ENCODE measurements at regions not wholly inside any gene's neighbourhood (a gene's known extent, or its start where the extent isn't known, plus 50 kb on each side); places are given as distances from the start of the nearest gene placed in this dataset.
"Not testable (repeated sequence)": the region's sequence is repeated elsewhere in the genome, so short reads cannot be mapped to it uniquely, and the experiment has no call there.

GRCh38 chr3:34394978-34395748 lies 596.7 kb downstream of the PDCD6IP start:
- no peak for DNase-seq

- no peak for DNase-seq
Measured at GRCh38 chr3:34396288-34396687, 597.9 kb downstream of the PDCD6IP start.

- DNase-seq = no peak
Measured at GRCh38 chr3:34396956-34397355, 598.5 kb downstream of the PDCD6IP start.

GRCh38 chr3:34399401-34399800 lies 601.0 kb downstream of the PDCD6IP start:
- DNase-seq = no peak

- no peak for DNase-seq
Measured at GRCh38 chr3:34405159-34405558, 606.7 kb downstream of the PDCD6IP start.

GRCh38 chr3:34407281-34407680 lies 608.9 kb downstream of the PDCD6IP start:
- DNase-seq = no peak

- no peak for DNase-seq
Measured at GRCh38 chr3:34408088-34408487, 609.7 kb downstream of the PDCD6IP start.

- no peak for DNase-seq
Measured at GRCh38 chr3:34411596-34411995, 613.2 kb downstream of the PDCD6IP start.

GRCh38 chr3:34419801-34420200 lies 621.4 kb downstream of the PDCD6IP start:
- no peak for DNase-seq

GRCh38 chr3:34421762-34422161 lies 623.3 kb downstream of the PDCD6IP start:
- DNase-seq = no peak

GRCh38 chr3:34439796-34440195 lies 641.4 kb downstream of the PDCD6IP start:
- DNase-seq = no peak

- no peak for DNase-seq
Measured at GRCh38 chr3:34444137-34444536, 645.7 kb downstream of the PDCD6IP start.

GRCh38 chr3:34449305-34449704 lies 650.9 kb downstream of the PDCD6IP start:
- DNase-seq = no peak

GRCh38 chr3:34463414-34463813 lies 665.0 kb downstream of the PDCD6IP start:
- no peak for DNase-seq

GRCh38 chr3:34464646-34465045 lies 666.2 kb downstream of the PDCD6IP start:
- DNase-seq = no peak

- DNase-seq = no peak
Measured at GRCh38 chr3:34475851-34476250, 677.4 kb downstream of the PDCD6IP start.

- DNase-seq = no peak
Measured at GRCh38 chr3:34483311-34483887, 685.0 kb downstream of the PDCD6IP start.

GRCh38 chr3:34504366-34504765 lies 705.9 kb downstream of the PDCD6IP start:
- no peak for DNase-seq

- no peak for DNase-seq
Measured at GRCh38 chr3:34504775-34505174, 706.3 kb downstream of the PDCD6IP start.

GRCh38 chr3:34508732-34509131 lies 710.3 kb downstream of the PDCD6IP start:
- no peak for DNase-seq

- no peak for DNase-seq
Measured at GRCh38 chr3:34511891-34512290, 713.5 kb downstream of the PDCD6IP start.

- not testable (repeated sequence) for DNase-seq
Measured at GRCh38 chr3:34519008-34519407, 720.6 kb downstream of the PDCD6IP start.

- DNase-seq = no peak
Measured at GRCh38 chr3:34531156-34531555, 732.7 kb downstream of the PDCD6IP start.

GRCh38 chr3:34533451-34533850 lies 735.0 kb downstream of the PDCD6IP start:
- no peak for DNase-seq

GRCh38 chr3:34534013-34534412 lies 735.6 kb downstream of the PDCD6IP start:
- no peak for DNase-seq

Measured in T-helper 2 cell (primary cell).